Hematopoietic multipotent progenitor cell (in vitro differentiated cells): ENCODE measurements at regions not wholly inside any gene's neighbourhood (a gene's known extent, or its start where the extent isn't known, plus 50 kb on each side); places are given as distances from the start of the nearest gene placed in this dataset.
"Not testable (repeated sequence)": the region's sequence is repeated elsewhere in the genome, so short reads cannot be mapped to it uniquely, and the experiment has no call there.

Source experiments
- DNase-seq, 3 donors: peaks; one replicate each; pipeline ENCODE4 v3.0.0-alpha.2; 2011 to 2015; ENCODE audit warnings: low read depth in 2 of 3, low spot score in 2 of 3

DNA sequence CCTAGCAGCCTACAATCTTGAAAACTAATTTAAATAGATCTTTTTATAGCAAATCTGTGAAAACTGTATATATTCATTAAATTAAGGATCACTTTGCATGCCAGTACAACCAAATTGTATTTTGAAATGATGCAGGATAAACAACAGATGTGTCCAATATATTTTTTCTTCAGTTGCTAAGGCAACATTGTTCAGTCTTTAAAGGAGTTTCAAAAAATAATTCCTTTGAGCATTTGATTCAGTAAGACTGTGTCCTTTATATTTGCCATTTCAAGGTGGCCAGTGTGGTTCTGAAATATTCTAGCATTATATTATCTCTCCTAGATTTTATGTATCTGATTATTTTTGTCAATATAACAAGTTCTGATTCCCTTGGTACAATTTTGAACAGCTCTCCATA is 254.7 kb downstream of the PLOD2 start:
- DNase-seq, result no peak

DNA sequence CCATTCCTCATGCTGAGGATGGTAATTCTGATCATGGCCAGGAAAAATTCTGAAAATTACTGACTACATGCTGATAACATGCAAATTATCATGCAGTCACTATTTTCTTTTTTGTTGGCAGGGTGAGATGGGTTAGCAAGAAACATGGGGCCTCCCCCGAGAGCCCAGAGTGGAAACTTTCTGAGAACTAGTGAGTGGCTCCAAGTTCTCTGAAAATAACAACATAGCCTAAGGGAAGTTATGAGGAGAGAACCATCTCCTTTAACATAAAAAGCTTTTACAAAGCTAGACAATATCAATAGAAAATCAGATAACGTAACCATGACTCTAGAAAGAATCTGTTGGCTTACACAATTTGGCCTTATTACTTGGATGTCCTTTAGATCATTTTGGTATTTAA is 254.2 kb downstream of the PLOD2 start:
- no peak for DNase-seq

DNA sequence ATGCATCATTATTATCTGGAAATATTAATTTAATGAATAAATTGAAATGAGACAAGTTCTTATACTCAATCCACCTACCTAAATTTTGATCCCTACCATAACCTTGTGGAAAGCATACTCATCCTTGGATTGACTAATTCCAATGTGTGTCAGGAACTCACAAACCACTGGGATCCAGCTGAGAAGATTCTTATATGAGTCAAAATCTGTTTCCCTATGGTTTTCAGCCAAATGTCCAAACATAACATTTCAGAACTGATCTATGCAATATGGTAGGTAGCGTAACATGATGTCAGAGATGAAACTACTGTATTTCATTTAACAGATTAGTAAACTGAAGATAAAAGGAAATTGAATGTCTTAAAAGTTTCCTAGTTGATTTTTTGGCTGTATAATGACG is 250.0 kb downstream of the PLOD2 start:
- no peak for DNase-seq

DNA sequence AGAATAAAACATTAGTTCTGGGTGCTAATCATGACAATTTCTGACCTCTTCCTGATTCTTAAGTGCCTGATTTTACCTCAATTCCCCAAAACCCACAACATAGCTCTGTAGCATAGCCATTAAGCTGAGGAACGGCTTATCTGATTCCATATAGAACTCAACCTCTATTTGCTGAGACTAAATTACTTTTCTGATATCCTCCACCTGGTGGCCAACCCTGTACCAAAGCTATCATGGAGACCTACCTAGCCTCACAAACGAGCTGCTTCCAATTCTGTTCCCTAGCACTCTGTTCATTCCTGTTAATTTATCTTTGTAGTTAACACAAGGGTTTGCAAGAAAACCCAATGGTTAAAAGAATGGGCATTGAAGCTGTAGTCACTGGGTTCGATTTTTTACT is 245.2 kb downstream of the PLOD2 start:
- no peak for DNase-seq

GRCh38 chr3:145927736-145928135 is 233.2 kb downstream of the PLOD2 start:
- DNase-seq, result not testable (repeated sequence)

- no peak for DNase-seq
These were observed 224.0 kb downstream of the PLOD2 start for GRCh38 chr3:145936971-145937370.

DNA sequence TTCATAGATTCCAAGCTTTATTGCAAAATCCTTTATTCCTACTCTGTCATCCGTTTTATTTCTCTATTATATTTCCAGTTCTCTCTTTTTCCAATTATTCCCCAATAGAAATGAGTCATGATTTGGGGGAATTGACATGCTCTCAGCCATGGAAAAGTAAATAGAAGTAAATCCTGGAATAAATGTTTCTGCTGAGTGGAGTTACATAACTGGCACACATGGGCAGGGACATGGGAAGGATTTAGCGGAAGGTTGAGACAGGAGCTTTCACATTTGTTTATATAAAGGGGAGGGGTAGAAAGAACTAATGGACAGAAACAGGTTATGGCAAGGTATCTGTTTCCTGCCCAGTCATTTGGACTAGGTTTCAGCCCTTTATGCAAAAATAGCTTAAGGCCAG is 221.6 kb downstream of the PLOD2 start:
- DNase-seq, result no peak

- DNase-seq, result no peak
These were observed 218.9 kb downstream of the PLOD2 start for GRCh38 chr3:145942052-145942451.

GRCh38 chr3:145943952-145944351 is 217.0 kb downstream of the PLOD2 start:
- DNase-seq, result no peak

GRCh38 chr3:145951441-145951840 is 209.5 kb downstream of the PLOD2 start:
- DNase-seq, result no peak

DNA sequence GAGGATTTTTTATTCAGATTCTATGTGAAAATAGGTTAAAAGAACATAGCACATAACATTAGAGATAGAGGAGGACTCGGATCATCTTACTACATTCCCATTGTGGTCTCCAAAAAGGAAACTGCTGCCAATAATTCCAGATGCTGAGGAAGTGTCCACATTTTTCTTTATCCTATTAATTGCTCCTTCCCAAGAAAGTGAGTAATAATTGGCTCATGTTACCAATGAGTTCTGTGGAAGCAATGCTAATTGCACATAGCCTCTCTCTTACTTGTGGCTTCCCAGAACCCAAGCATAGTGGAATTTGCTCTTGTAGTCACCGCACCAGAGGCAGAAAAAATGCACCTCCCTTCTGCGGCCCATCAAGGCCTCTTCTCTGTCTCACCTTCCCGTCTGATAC is 208.4 kb downstream of the PLOD2 start:
- DNase-seq, result no peak

GRCh38 chr3:145953316-145953715 is 207.7 kb downstream of the PLOD2 start:
- no peak for DNase-seq

- no peak for DNase-seq
These were observed 201.4 kb downstream of the PLOD2 start for GRCh38 chr3:145959457-145960088.

GRCh38 chr3:145963111-145963510 is 197.9 kb downstream of the PLOD2 start:
- DNase-seq, result no peak

DNA sequence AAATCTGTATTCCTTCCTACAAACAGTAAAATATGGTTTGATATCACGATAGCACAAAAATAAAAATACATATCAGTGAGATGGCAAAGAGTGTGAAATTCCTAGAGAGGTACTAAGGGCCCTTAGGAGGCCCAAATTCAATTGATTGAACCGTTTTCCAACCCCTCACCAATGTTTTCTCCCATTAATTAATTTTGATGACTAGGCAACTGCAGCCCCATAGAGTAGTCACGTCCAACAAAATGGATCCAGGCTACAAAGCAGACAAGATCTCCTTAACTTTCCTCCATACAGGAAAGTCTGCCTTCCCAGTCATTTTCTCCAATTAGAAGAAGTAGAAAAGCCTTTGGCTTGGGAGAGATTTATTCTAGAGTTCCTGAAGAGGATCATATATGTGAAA is 193.9 kb downstream of the PLOD2 start:
- DNase-seq, result no peak

- DNase-seq, result no peak
These were observed 189.8 kb downstream of the PLOD2 start for GRCh38 chr3:145971186-145971585.

- DNase-seq, result no peak
These were observed 188.1 kb downstream of the PLOD2 start for GRCh38 chr3:145972851-145973250.

- DNase-seq, result no peak
These were observed 179.9 kb downstream of the PLOD2 start for GRCh38 chr3:145981056-145981455.

- DNase-seq, result no peak
These were observed 177.9 kb downstream of the PLOD2 start for GRCh38 chr3:145983101-145983500.
